Astrocyte of the cerebellum (primary cell): ENCODE measurements at regions not wholly inside any gene's neighbourhood (a gene's known extent, or its start where the extent isn't known, plus 50 kb on each side); places are given as distances from the start of the nearest gene placed in this dataset.

Experiments used
- DNase-seq: peaks from one replicate; pipeline ENCODE4 v3.0.0-alpha.2; 2011; ENCODE audit warnings: low read depth
- H3K4me3 ChIP-seq: 2 replicates; pipeline ENCODE4 v1.5.1; 2011; ENCODE audit warnings: mild to moderate bottlenecking, low read depth, low read length, moderate library complexity
- in situ Hi-C: cut with HindIII; loops from 2 replicates; pipeline ENCODE4 v1.10.0; 2017; ENCODE audit warnings: low sequenced_read_pairs
- TF ChIP-seq, protein P1 (sequence below): IDR thresholded peaks from 2 replicates; pipeline ENCODE4 v1.5.1; 2012; ENCODE audit warnings: low read length, low read depth, moderate library complexity, mild to moderate bottlenecking; ENCODE audit errors: missing control alignments

DNA sequence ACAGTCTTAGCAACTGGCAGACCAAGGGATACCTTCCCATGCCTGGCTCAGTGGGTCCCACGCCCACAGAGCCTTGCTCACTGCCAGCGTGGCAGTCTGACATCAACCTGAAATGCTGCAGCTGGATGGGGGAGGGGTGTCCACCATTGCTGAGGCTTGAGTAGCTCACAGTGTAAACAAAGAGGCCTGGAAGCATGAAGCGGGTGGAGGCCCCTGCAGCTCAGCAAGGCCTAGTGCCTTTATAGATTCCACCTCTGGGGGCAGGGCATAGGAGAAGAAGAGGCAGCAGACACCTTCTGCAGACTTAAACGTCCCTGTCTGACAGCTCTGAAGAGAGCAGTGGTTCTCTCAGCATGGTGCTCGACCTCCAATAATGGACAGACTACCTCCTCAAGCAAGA lies 263.2 kb downstream of the KIF2B start:
- no peak for DNase-seq
- no peak overlapping the region for H3K4me3 ChIP-seq
- in situ Hi-C loops: no loop called here
- TF ChIP-seq, protein P1, sequence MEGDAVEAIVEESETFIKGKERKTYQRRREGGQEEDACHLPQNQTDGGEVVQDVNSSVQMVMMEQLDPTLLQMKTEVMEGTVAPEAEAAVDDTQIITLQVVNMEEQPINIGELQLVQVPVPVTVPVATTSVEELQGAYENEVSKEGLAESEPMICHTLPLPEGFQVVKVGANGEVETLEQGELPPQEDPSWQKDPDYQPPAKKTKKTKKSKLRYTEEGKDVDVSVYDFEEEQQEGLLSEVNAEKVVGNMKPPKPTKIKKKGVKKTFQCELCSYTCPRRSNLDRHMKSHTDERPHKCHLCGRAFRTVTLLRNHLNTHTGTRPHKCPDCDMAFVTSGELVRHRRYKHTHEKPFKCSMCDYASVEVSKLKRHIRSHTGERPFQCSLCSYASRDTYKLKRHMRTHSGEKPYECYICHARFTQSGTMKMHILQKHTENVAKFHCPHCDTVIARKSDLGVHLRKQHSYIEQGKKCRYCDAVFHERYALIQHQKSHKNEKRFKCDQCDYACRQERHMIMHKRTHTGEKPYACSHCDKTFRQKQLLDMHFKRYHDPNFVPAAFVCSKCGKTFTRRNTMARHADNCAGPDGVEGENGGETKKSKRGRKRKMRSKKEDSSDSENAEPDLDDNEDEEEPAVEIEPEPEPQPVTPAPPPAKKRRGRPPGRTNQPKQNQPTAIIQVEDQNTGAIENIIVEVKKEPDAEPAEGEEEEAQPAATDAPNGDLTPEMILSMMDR: no peak

DNA sequence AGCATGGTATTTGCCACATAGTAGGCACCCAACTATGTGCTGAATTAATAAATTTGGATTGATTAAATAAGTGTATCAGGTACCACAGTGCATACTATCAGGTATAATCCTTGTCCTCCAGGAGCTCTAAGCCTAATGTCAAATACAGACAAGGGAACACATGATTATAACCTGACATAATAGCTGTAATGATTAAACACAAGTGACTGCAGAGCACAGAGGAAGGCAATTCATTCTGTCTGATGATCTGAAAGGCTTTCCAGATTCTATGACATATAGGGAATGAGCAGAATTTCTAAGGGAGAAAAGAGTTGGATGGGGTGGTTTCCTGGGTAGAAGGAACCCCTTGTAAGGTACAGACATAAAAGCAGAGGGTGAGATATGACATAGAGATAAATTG lies 273.5 kb downstream of the KIF2B start:
- DNase-seq: no peak
- no peak overlapping the region for H3K4me3 ChIP-seq
- in situ Hi-C loops: no loop called here
- TF ChIP-seq, protein P1: no peak

- TF ChIP-seq, protein P1: no peak
- no peak overlapping the region for H3K4me3 ChIP-seq
- no peak for DNase-seq
- in situ Hi-C loops: no loop called here
Observed at GRCh38 chr17:54099221-54099620, 276.5 kb downstream of the KIF2B start.

DNA sequence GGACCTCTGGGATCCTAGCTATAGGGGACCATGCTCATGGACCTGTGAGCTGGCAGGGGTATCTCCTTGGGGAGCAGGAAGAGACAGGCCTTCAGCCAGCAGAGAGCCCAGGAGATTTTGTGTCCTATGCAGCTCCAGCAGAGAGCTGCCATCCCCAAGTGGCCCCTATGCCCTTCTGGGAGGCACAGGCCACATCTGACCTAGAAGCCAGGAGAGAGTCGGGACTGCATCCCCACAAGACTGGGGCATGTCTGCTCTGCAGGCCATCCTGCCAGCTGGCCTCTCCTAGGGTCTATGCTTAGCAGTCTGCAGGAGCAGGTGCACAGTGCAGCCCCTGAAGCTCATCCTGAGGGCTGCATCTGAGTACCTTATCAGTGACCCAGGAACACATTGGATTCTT lies 279.5 kb downstream of the KIF2B start:
- in situ Hi-C loops: no loop called here
- DNase-seq: no peak
- TF ChIP-seq, protein P1: no peak
- no peak overlapping the region for H3K4me3 ChIP-seq

GRCh38 chr17:54111576-54111975 lies 288.8 kb downstream of the KIF2B start:
- in situ Hi-C loops: no loop called here
- no peak overlapping the region for H3K4me3 ChIP-seq
- DNase-seq: no peak
- TF ChIP-seq, protein P1: no peak

DNA sequence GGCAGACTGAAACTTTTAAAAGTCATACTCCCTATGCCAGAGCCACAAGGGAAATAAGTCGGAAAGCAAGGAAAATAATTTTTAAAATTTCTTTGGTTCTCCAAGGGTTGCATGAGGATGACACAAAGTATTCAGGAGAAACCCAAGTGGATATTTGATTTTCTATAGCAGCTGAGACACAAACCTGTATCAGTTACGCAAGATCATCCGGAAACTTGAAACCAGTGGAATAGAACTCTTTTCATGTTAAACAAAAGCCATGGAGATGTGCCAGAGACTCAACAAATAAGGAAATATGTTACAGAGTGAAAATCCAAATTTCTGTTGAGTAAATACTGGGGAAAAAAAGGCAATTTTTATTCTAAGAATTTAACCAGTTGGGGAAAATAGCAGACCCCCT lies 294.7 kb downstream of the KIF2B start:
- TF ChIP-seq, protein P1: no peak
- no peak for DNase-seq
- in situ Hi-C loops: no loop called here
- no peak overlapping the region for H3K4me3 ChIP-seq

GRCh38 chr17:54124456-54124855 lies 301.7 kb downstream of the KIF2B start:
- in situ Hi-C loops: no loop called here
- TF ChIP-seq, protein P1: no peak
- no peak overlapping the region for H3K4me3 ChIP-seq
- DNase-seq: no peak
